Stomach (tissue), 8 donors: ENCODE measurements at regions not wholly inside any gene's neighbourhood (a gene's known extent, or its start where the extent isn't known, plus 50 kb on each side); places are given as distances from the start of the nearest gene placed in this dataset.

ENCODE experiments used
- DNase-seq, 2 donors: peaks; one replicate each; pipeline versions ENCODE4 v3.0.0 to v3.0.0-alpha.2; 2013 to 2019
- H3K27ac ChIP-seq, 5 donors: fragments of 200-600 bp in 4 of 5; sonication (generic) in 4 of 5; one replicate each; pipeline ENCODE4 v1.5.1; 2013 to 2019; ENCODE audit warnings: mild to moderate bottlenecking in 1 of 5, moderate library complexity in 1 of 5
- H3K27me3 ChIP-seq, 3 donors: fragments of 200-600 bp; sonication (generic); one replicate each; pipeline ENCODE4 v1.5.1; 2017 to 2019; ENCODE audit warnings: mixed run types in 1 of 3
- H3K36me3 ChIP-seq, 4 donors: fragments of 200-600 bp; sonication (generic); 1 replicate in 3 of 4; 2 replicates in 1 of 4; pipeline ENCODE4 v1.5.1; 2016 to 2019
- H3K4me1 ChIP-seq, 4 donors: fragments of 200-600 bp; sonication (generic); one replicate each; pipeline ENCODE4 v1.5.1; 2016 to 2019
- H3K4me3 ChIP-seq, 4 donors: fragments of 200-600 bp; sonication (generic) in 3 of 4; one replicate each; pipeline ENCODE4 v1.5.1; 2016 to 2019; ENCODE audit warnings: mild to moderate bottlenecking in 1 of 4
- H3K9me3 ChIP-seq, 4 donors: fragments of 200-600 bp; sonication (generic); one replicate each; pipeline ENCODE4 v1.5.1; 2016 to 2019
- CTCF ChIP-seq, 7 experiments: fragments of 450-650 bp in 4 of 7; fragments of 200-600 bp in 3 of 7; sonication (generic) in 3 of 7; IDR thresholded peaks; one replicate each; pipeline ENCODE4 v1.5.1; 2016 to 2019; ENCODE audit warnings: antibody characterized with exemption in 7 of 7, control low read depth in 2 of 7, mild to moderate bottlenecking in 1 of 7
- EP300 ChIP-seq: sonication (generic); formaldehyde crosslinking; IDR thresholded peaks from one replicate; pipeline ENCODE4 v1.6.1; 2017; ENCODE audit warnings: antibody characterized with exemption
- POLR2A ChIP-seq, 4 donors: fragments of 450-650 bp; IDR thresholded peaks; one replicate each; pipeline ENCODE4 v1.6.1; 2016; ENCODE audit warnings: antibody characterized with exemption in 4 of 4, control low read depth in 2 of 4, mild to moderate bottlenecking in 1 of 4, moderate library complexity in 1 of 4
- POLR2AphosphoS5 ChIP-seq, 3 donors: sonication (generic); formaldehyde crosslinking; IDR thresholded peaks; one replicate each; pipeline ENCODE4 v1.6.1; 2016; ENCODE audit warnings: antibody characterized with exemption in 3 of 3
- WGBS, 5 donors: extraction: QIAGEN DNeasy Blood & Tissue Kit in 3 of 5; methylation state at CpG; one replicate each; pipeline versions ENCODE4 v1.1.5 to v1.1.7; 2013 to 2018; 5-methylcytosine and 5-hydroxymethylcytosine counted together
- intact Hi-C: fragments of 100-400 bp; cut with DNase I; formaldehyde crosslinking; loops from one replicate; pipeline ENCODE4 v1.15.1; 2023; ENCODE audit warnings: low total_unique reads
- donor health status: healthy with polysubstance abuse.
- donor health status: Bipolar disorder and iron deficiency.
- donor health status: healthy.

- TF ChIP-seq POLR2AphosphoS5 (IDR thresholded peaks at IDR 0.05), result no peak
- no peak for TF ChIP-seq CTCF (IDR thresholded peaks at IDR 0.05)
- TF ChIP-seq EP300, result no peak
- no peak for TF ChIP-seq POLR2A (IDR thresholded peaks at IDR 0.05)
- H3K27ac ChIP-seq, result no peak overlapping the region
These were observed 539.8 kb upstream of the CELF2 start for GRCh38 chr10:10477844-10478243.

GRCh38 chr10:10479465-10479864 is 538.2 kb upstream of the CELF2 start:
- no peak for DNase-seq
- WGBS, 5 donors, result 64 to 79% (median 66%) methylated on average over 9 of the region's 9 CpGs
- H3K9me3 ChIP-seq, result no peaks in the 10 kb centered on the region
- H3K4me3 ChIP-seq, result no peak overlapping the region
- no peak overlapping the region for H3K27ac ChIP-seq
- H3K36me3 ChIP-seq, result no peaks in the 10 kb centered on the region
- H3K4me1 ChIP-seq, result no peaks in the 10 kb centered on the region
- no peaks in the 10 kb centered on the region for H3K27me3 ChIP-seq
- intact Hi-C loops, result no loop called here
- TF ChIP-seq EP300 (no peak), POLR2A (IDR thresholded peaks at IDR 0.05) (no peak), POLR2AphosphoS5 (IDR thresholded peaks at IDR 0.05) (no peak), CTCF (IDR thresholded peaks at IDR 0.05) (no peak)

More at GRCh38 chr10:10477844-10478243, 539.8 kb upstream of the CELF2 start:
- intact Hi-C loops, result no loop called here
- WGBS, 5 donors, result 28 to 49% (median 38%) methylated on average over 2 of the region's 2 CpGs
- H3K36me3 ChIP-seq, result no peaks in the 10 kb centered on the region
- no peaks in the 10 kb centered on the region for H3K4me1 ChIP-seq
- DNase-seq, result no peak
- no peak overlapping the region for H3K4me3 ChIP-seq
- no peaks in the 10 kb centered on the region for H3K27me3 ChIP-seq
- peaks cover 0 to 5% (median 2%) of the 10 kb centered on the region in 4 donors for H3K9me3 ChIP-seq

- Histone ChIP-seq H3K36me3 (no peaks in the 10 kb centered on the region), H3K27me3 (no peaks in the 10 kb centered on the region), H3K9me3 (no peaks in the 10 kb centered on the region), H3K4me3 (no peak overlapping the region), H3K27ac (no peak overlapping the region), H3K4me1 (no peaks in the 10 kb centered on the region)
- TF ChIP-seq POLR2AphosphoS5 (IDR thresholded peaks at IDR 0.05) (no peak), CTCF (IDR thresholded peaks at IDR 0.05) (no peak), POLR2A (IDR thresholded peaks at IDR 0.05) (no peak), EP300 (no peak)
- WGBS, 5 donors, result 20 to 49% (median 39%) methylated on average over 4 of the region's 4 CpGs
- DNase-seq, result peak in 1 of 2 donors; percentile 5
- intact Hi-C loops, result no loop called here
These were observed 535.1 kb upstream of the CELF2 start for GRCh38 chr10:10482613-10483012.

GRCh38 chr10:10489076-10489475 is 528.6 kb upstream of the CELF2 start:
- Histone ChIP-seq H3K36me3 (no peaks in the 10 kb centered on the region), H3K9me3 (no peaks in the 10 kb centered on the region), H3K27ac (no peak overlapping the region), H3K4me1 (no peaks in the 10 kb centered on the region), H3K4me3 (no peak overlapping the region), H3K27me3 (no peaks in the 10 kb centered on the region)
- 81 to 96% (median 93%) methylated on average over 3 of the region's 3 CpGs for WGBS, 5 donors
- intact Hi-C loops, result no loop called here
- TF ChIP-seq POLR2A (IDR thresholded peaks at IDR 0.05), result no peak
- TF ChIP-seq EP300, result no peak
- TF ChIP-seq CTCF (IDR thresholded peaks at IDR 0.05), result no peak
- TF ChIP-seq POLR2AphosphoS5 (IDR thresholded peaks at IDR 0.05), result no peak
- DNase-seq, result no peak
